Stimulated activated CD8-positive, alpha-beta memory T cell treated with anti-CD3 and anti-CD28 coated beads, Interleukin-12 subunit alpha, Interleukin-12 subunit beta, amount 100 ng/mL, for 4 hours (primary cell): ENCODE measurements at regions not wholly inside any gene's neighbourhood (a gene's known extent, or its start where the extent isn't known, plus 50 kb on each side); places are given as distances from the start of the nearest gene placed in this dataset.
"Not testable (repeated sequence)": the region's sequence is repeated elsewhere in the genome, so short reads cannot be mapped to it uniquely, and the experiment has no call there.

Experiments
- DNase-seq: peaks from one replicate; pipeline ENCODE4 v3.0.0-alpha.2; 2020; ENCODE audit warnings: low read depth

DNA sequence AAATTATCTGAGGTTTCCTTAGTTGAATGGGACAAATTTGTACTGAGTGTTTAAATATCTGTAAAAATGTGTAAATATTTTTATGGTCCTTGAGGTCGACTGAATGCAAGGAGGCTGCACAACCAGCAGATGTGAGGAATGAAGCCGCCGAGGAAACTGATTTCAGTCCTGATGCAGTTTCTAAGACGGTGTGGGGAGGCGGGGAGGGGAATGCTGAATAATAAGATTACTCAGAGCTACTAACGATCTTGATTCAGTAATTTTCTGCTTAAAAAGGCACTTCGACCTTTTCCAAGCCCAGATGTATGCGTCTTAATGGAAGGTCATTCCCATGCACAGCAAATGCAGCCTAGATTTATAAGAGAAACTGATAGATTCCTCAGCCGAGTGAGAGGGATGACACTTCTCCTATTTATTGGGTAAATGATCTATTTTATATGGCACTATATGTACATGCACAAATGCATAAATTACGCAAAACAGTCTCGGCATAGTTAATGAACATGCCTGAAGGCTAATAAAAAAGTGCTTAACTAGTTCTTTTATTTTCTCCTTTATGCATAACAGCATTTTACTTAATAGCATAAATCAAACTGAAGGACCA lies 167.6 kb upstream of the PITRM1 start:
- DNase-seq, result no peak

DNA sequence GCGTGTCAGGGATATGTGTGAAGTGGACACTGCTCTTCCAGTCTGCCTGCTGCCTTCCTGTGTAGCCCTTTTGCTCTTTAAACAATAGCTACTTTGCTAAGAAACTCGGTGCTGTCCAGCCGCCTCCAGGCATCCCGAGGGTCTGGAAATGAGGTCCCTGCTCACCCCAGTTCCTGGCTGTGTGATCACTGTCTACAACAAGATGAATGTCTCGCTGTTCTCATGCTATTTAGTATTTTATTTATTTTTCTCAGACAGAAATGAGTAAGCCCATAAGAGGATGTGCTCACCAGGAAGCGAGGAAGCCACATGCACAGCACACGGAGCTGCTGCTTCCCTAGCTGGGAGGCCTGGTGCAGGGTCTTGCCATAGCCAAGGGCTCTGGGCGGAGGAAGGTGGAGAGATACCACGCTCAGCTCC lies 167.0 kb upstream of the PITRM1 start:
- no peak for DNase-seq

DNA sequence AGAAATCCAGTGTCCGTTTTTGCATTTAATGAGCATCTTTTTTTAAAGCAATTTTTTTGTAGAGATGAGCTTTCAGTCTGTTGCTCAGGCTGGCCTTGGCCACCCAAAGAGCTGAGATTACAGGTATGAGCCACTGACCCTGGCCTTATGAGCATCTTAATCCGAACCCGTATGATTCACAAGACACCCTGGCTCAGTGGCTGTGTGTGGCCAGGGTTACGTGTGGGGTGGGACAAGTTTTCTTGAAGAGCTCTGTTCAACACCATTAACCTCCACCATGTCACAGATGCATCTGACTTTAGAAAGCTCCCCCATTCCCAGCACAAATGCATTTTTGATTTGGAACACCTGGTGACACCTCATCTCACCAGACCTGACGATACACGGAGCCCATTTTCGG lies 166.5 kb upstream of the PITRM1 start:
- no peak for DNase-seq

DNA sequence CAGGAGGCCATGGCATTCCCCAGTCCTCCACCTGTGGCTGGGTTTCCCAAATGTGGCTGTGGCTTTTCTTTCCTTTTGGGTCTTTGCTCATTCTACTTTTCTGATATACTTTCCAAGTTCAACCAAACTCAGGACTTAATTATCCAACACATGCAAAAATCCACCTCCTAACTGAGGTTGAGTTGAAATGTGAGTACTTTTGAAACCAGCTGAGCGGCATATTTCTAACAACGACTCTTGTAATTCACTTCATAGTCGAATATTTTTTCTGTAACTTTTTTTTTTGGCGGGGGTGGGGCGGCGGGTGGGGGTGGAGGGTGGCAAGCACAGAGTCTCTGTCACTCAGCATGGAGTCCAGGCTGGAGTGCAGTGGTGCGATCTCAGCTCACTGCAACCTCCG lies 165.2 kb upstream of the PITRM1 start:
- DNase-seq, result no peak

DNA sequence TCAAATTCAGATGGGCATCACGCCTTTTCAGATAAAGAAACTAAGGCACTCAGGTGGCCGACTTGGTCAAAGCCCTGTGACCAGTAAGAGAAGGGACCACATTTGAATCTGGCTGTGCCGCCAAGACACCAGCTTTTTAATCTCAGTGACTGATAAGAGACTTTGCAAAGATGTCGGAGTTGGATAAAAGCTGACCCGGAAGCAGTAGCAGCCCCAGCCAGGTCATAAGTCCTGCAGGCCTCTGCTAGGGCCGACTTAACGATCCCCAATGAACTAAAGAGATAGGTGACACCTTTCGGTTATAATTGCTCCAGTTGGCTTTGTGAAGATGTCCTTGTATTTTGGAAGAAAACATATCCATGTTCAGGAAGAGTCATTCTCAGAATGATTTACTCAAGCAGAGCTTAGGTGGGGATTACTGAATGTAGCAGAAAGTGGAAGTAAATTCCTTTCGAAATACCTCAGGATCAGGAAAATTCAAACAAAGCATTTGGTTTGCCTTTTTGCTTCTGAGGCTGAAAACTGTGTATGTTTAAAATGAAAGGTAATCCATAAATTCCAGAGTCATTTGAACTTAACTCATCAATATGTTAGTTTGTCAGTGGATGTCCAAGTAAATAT lies 164.2 kb upstream of the PITRM1 start:
- DNase-seq, result no peak

DNA sequence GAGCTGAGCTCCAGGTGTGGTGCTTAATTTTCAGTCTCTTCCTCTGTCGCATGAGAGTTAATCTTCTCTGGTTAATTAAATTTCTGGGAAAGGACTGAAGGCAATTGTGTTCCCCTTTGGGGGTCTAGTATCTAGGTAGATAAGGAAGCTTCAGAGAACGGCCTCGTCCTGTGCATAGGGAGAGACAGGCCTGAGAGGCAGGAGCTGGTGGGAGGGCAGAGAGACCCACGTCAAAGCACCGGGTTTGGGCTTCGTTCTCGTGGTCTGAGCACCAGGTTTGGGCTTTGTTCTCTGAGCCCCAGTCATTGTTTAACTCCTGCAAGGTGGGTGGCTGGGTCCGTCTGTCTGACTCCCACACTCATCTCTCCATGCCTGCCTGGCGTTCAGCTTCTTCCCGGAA lies 160.8 kb upstream of the PITRM1 start:
- no peak for DNase-seq

DNA sequence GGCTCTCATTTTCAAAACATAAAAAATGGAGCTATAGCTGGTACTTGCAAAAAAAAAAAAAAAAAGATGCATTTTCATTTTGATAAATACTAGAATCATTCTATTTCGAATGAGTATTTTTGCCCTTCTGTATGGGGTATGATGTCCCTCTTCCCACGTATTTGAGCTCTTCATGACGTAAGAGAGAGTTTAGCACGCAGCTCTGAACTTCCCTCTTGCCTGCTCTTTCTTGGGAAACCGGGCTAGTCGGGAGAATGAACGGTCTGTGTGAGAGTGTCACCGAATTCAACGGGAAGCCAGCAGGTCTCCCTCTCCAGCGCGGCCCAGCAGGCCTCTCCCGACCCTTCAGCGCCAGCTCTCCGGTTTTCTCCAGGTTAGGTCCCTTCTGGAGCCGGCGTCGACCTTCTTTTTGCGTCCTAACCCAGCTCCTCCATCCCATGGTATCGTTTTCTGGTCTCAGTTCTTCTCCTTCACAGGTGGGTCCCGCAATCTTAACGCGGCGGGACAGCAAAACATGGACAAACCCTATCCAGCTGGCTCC lies 159.2 kb upstream of the PITRM1 start:
- DNase-seq, result no peak

DNA sequence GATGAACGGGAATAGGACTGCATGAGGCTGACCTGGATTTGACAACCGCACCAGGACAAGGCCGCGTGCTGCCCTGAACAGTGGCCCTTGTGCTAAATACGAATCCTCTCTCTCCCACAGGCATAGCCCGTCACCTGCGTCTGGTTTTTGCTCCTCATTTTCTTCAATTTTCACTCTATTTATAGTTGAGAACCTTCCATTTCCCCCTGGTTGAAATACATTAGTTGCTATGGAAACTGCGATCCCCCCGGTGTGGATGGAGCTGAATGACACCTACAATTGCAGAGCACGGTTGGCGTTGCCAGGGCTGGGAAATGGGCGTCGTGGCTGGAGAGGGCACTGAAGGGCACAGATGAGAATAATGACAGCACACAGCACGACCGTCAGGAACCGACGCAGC lies 158.6 kb upstream of the PITRM1 start:
- no peak for DNase-seq

DNA sequence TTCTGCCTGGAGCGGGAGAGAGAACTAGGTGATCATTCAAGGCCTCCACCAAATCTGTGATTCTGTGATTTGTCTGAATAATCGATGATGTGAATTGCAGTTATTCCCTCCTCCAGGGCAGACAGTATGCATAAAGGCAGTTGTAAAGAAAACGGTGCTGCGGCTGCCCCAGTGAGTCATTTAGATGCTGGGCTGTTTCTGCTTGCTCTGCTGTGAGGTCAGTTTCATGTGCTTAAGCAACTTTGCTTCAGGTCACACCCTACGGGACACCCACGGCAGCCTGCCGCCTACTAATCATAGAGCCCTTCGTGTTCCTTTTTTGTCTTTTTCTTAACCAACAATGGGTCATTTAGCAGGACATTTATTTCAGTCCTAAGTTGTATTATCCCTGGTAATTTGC lies 158.1 kb upstream of the PITRM1 start:
- DNase-seq, result no peak

DNA sequence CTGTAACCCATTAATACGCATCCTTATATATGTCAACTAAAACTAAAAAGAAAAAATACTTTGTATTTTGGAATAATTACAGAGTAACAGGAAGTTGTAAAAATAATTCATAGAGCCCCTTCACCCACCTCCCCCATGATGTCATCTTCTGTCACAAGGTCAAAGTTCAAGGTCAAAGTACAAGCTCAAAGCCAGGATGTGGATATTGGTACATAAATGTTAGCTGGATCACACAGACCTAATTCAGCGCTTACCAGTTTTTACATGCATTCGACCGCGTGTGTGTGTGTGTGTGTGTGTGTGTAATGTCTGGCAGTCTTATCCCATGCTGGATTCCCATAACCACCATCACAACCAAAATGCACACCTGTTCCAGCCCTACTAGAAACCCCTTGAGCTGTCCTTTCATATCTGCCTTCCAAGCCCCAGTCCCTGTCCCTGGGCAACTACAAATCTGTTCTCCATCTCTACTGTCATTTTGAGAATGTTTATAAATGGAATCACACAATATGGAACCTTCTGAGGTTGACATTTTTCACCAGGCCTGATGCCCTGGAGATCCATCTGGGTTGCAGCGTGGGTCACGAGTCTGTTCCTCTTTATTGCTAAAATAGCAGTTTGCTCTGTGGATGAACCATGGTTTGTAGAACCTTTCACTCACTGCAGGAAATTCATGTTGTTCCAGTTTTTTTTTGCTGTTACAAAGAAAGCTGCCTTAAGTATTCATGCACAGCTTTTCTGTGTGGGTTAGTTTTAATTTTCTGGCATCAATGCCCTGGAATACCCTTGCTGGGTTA lies 153.6 kb upstream of the PITRM1 start:
- DNase-seq, result no peak

DNA sequence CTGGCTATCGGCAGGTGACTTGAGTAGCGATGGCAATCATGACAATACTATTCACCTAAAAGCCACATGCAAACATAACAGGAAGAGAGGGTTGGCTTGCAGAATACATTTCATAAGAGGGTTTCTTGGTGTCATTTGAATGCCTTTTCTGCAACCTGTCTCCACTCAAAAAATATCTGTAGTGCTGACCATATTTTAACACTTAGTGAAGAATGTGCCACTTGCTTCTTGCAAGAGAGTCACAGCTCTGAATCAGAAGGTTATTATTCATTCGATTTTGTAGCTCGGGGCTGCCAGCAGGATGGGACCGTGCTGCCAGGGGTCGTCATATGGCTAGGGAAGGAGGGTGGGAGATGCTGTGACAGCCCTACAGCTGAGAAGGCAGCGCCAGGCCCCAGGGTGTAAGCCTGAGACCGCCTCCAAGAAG lies 152.0 kb upstream of the PITRM1 start:
- DNase-seq, result no peak

DNA sequence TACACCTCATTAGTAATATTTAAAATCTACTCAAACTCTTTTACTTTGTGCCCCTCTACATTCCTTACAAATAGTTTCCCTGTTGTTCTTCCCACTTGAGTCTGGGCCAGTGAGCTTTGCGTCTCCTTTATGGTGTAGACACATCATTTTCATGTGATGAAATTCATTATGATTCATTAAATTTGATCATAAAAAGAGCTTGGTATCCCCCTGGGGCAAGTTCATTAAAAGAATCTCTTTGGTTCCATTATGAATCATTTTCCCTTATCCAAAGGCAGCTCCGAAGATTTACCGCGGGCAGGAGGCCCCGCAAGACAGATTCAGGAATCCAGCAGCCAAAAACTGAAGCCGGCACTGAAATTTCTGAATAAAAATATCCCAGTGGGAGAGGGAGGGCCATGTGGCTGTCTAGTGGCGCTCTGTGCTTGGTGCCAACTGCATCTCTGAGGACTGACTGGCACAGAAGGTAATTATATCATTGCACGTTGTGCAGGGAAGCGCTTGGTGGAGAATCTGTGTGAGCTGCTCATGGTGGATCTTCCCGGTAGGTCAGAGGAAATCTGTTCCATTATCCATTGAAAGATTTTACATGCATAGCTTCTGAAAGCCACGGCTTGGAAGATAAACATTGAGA lies 151.4 kb upstream of the PITRM1 start:
- DNase-seq, result no peak

DNA sequence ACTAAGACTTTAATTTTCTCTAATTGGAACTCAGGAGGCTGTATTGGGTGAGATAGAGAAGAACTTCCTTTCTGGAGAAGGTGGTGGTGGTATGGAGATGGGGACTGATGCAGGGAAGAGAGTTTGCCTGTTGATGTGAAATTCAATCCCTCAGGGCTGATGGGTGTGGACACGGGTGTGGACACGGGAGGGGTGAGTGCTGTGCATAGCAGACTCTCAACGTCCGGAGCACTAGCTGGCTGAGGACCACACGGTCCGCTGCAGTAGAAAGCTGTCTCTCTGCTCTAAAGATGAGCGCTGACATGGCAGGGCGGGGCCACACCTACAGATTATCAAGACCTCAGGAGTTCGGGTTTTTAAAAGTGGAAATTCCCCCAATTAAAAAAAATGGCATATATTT lies 148.5 kb upstream of the PITRM1 start:
- DNase-seq, result no peak

DNA sequence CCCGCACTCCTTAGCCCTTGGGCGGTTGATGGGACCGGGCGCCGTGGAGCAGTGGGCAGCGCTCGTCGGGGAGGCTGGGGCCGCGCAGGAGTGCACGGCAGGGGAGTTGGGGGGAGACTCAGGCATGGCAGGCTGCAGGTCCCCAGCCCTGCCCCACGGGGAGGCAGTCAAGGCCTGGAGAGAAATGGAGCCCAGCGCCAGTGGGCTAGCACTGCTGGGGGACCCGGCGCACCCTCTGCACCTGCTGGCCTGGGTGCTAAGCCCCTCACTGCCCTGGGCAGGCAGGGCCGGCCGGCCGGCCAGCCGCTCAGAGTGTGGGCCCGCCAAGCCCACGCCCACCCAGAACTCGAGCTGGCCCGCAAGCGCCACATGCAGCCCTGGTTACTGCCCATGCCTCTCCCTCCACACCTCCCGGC lies 147.2 kb upstream of the PITRM1 start:
- DNase-seq, result no peak

DNA sequence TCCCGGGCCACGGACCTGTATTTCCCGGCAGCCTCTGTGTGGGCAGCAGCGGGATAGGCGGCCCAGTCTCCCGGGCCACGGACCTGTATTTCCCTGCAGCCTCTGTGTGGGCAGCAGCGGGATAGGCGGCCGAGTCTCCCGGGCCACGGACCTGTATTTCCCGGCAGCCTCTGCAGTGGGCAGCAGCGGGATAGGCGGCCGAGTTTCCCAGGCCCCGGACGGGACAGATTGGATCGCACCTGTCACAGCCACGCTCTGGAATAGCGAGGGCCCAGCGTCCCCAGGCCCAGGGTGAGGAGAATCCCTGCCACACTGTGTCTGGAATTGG lies 145.9 kb upstream of the PITRM1 start:
- DNase-seq, result not testable (repeated sequence)

DNA sequence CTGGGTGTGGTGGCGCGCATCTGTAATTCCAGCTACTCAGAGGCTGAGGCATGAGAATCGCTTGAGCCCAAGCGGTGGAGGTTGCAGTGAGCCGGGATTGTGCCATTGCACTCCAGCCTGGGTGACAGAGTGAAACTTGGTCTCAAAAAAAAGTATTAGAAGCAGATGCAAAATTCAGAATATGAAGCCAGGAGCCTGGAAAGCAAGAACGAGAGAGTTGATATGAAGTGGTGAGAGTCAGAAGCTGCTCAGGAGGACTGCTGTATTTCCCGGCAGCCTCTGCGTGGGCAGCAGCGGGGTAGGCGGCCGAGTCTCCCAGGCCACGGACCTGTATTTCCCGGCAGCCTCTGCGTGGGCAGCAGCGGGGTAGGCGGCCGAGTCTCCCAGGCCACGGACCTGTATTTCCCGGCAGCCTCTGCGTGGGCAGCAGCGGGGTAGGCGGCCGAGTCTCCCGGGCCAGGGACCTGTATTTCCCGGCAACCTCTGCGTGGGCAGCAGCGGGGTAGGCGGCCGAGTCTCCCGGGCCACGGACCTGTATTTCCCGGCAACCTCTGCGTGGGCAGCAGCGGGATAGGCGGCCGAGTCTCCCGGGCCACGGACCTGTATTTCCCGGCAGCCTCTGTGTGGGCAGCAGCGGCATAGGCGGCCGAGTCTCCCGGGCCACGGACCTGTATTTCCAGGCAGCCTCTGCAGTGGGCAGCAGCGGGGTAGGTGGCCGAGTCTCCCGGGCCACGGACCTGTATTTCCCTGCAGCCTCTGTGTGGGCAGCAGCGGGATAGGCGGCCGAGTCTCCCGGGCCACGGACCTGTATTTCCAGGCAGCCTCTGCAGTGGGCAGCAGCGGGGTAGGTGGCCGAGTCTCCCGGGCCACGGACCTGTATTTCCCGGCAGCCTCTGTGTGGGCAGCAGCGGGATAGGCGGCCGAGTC lies 145.2 kb upstream of the PITRM1 start:
- not testable (repeated sequence) for DNase-seq

DNA sequence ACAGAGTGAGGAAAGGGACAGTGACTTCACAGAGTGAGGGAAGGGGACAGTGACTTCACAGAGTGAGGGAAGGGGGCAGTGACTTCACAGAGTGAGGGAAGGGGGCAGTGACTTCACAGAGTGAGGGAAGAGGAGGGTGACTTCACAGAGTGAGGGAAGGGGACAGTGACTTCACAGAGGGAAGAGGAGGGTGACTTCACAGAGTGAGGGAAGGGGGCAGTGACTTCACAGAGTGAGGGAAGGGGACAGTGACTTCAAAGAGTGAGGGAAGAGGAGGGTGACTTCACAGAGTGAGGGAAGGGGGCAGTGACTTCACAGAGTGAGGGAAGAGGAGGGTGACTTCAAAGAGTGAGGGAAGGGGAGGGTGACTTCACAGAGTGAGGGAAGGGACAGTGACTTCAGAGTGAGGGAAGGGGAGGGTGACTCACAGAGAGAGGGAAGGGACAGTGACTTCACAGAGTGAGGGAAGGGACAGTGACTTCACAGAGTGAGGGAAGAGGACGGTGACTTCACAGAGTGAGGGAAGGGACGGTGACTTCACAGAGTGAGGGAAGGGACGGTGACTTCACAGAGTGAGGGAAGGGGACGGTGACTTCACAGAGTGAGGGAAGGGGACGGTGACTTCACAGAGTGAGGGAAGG lies 142.0 kb upstream of the PITRM1 start:
- not testable (repeated sequence) for DNase-seq

DNA sequence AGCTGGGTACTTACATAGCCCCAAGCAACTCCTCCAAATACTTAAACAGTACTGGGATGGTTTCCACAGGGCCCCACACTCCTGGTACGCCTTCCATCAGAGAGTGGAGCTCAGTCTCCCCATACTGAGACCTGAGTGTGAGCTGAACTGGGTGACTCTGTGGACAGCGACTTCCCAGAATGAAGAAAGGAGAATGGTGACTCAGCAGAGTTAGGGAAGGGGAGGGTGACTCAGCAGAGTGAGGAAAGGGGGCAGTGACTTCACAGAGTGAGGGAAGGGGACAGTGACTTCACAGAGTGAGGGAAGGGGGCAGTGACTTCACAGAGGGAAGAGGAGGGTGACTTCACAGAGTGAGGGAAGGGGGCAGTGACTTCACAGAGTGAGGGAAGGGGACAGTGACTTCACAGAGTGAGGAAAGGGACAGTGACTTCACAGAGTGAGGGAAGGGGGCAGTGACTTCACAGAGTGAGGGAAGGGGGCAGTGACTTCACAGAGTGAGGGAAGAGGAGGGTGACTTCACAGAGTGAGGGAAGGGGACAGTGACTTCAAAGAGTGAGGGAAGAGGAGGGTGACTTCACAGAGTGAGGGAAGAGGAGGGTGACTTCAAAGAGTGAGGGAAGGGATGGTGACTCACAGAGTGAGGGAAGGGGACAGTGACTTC lies 141.3 kb upstream of the PITRM1 start:
- not testable (repeated sequence) for DNase-seq

DNA sequence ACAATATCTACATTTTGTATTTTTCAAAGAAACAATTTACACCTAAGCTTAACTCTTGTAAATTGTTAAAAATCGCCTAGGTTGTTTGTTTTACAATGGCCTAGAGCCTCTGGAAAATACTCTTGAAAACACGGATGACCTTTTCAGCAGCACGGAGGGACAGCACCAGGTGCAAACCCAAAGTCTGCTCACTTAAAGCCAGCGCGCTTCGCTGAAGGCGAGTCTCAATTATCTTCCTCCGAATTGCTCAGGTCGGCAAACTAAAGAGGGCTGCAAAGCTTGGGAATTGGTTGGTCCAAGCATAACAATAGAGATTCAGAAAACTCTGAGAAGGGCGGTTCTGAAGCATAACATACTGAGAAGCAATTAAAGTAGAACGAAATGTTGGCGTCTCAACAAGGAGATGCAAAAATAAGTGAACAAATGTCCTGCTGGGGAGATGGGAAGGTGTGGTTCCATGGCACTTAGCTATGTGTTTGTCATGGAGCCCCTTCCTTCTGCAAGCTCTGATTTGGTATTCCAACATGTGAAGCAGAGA lies 139.9 kb upstream of the PITRM1 start:
- no peak for DNase-seq
